Hepatic stellate cell (primary cell): ENCODE measurements at regions not wholly inside any gene's neighbourhood (a gene's known extent, or its start where the extent isn't known, plus 50 kb on each side); places are given as distances from the start of the nearest gene placed in this dataset.
"Not testable (repeated sequence)": the region's sequence is repeated elsewhere in the genome, so short reads cannot be mapped to it uniquely, and the experiment has no call there.

Source experiments
- DNase-seq: peaks from one replicate; pipeline ENCODE4 v3.0.0; 2011; ENCODE audit warnings: low spot score

GRCh38 chr1:238364214-238364892, 473.6 kb upstream of the ZP4 start:
- DNase-seq, result no peak

DNA sequence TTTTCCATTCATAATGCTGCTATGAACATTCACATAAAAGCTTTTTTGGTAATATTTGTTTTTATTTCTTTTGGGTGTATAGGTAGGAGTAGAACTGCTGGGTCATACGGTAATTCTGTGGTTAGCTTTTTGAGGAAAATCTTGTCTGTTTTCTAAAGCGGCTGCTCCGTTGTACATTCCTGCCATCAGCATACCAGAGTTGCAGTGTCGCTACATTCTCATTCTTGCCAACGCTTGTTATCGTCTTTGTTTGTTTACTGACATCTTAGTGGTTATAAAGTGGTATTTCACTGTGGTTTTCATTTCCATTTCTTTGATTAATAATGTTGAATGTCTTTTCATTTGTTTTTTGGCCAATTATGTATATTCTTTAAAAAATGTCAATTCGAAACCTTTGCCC, 469.8 kb upstream of the ZP4 start:
- DNase-seq, result no peak

- DNase-seq, result no peak
These were observed 459.7 kb upstream of the ZP4 start for GRCh38 chr1:238350471-238350870.

DNA sequence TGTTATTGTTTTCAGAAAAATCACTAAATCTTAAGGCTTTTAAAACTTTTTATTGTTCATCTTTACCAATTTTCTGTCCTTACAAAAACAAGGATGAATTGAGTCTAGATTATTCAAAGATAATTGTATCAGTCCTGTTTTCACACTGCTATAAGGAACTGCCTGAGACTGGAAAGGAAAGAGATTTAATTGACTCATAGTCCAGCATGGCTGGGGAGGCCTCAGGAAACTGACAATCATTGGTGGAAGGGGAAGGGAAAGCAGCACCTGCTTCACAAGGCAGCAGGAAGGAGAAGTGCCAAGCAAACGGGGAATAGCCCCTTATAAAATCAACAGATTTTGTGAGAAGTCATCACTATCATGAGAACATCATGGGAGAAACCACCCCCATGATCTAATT, 455.6 kb upstream of the ZP4 start:
- no peak for DNase-seq

DNA sequence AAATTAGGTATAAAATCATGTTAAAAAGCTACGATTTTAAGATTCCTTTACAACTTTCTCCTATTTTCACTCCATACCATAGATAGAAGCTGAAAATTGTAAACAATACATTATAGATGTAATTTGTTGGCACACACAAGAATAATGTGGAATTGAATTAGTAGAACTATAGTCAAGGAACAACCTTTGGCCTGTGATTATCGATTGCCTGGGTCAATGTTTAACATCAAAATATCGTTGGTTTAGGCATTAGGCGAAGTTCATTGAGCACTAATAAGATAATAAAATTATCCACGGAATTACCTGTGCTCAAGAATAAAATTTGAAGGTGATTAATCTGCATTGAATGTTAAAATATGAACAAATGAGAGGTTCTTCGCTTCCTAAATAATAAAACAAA, 455.1 kb upstream of the ZP4 start:
- DNase-seq, result no peak

GRCh38 chr1:238343852-238344251, 453.1 kb upstream of the ZP4 start:
- no peak for DNase-seq

DNA sequence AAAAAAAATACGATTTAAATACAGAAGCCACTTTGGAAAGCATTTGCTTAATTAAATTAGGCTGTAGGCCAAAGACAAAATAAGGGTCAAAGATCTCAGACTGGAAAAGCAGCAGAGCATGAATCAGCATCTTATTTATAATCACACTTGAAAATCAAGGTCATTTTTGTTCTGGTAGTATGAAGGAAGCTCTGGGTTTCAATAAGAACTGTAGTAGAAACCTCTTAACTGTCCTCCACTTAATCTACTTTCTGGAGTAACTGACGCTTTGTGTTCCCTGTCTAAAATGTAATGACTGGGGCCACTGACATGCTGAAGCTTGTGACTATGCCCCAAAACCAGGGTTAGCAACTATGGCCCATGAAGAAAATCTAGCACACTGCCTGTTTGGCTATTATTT, 450.7 kb upstream of the ZP4 start:
- DNase-seq, result no peak

GRCh38 chr1:238340989-238341388, 450.3 kb upstream of the ZP4 start:
- no peak for DNase-seq

- no peak for DNase-seq
These were observed 445.8 kb upstream of the ZP4 start for GRCh38 chr1:238336531-238336930.

GRCh38 chr1:238334170-238334569, 443.4 kb upstream of the ZP4 start:
- no peak for DNase-seq

DNA sequence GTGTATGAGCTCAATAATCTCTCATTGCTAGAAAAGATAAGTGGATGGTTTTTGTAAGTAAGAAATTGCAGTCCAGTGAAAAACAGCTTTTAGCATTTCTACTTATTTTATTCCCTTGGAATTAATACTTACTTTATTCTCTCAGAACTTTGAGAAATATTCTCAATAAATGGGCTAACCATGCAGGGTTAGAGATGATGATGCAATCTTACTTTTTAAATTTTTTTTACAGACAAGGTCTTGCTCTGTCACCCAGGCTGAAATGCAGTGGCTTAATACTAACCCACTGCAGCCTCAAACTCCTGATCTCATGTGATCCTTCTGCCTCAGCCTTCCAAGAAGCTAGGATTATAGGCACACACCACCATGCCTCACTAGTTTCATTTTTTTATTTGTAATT, 440.8 kb upstream of the ZP4 start:
- DNase-seq, result no peak

DNA sequence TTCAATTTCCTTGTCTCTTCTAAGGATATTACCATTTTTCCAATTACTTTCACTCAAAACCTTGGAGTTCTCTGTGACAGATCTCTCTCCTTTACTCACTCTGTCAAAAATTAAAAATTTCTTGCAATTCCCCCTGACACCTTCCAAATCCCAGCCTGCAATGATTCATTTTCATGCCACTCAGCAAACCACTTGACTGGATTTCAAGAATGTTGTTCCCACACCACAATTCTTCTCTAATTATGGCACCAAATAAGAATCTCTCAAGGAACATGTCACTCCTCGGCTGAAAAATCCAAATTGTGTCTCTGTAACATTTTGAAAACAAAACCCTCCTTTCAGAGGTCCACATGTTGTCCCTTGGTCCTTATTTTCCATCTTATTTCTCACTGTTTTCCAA, 438.9 kb upstream of the ZP4 start:
- no peak for DNase-seq

- DNase-seq, result not testable (repeated sequence)
These were observed 436.3 kb upstream of the ZP4 start for GRCh38 chr1:238327033-238327432.

- DNase-seq, result not testable (repeated sequence)
These were observed 435.8 kb upstream of the ZP4 start for GRCh38 chr1:238326479-238326878.

DNA sequence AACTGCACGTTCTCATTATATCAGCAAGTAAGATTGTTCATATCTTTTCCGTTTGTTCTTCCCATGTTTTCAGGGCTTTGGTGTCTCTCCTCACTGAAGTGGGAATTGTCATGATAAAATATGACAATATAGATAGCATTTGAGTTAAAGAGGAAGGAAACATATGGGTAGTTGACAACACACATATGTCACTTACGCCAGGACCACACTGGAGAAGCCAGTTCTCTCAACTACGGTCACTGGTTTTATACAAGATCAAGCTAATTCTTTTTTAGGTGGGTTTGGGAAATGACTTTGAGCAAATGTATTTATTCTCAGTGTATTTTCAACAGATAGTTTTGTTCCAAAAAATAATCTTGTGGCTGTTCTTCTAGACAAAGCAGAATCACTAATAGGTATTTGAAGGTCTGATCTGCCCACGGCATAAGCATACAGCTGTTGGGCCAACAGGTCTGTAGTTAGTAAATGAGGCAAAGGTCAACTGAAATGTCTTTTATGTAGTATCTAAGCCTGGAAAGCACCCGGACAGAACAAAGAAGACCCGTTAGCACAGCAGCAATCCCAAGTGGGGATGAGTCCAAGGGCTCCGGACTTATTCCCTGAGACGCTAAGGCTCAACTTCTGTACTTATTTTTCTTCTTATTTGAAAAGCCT, 433.6 kb upstream of the ZP4 start:
- no peak for DNase-seq

GRCh38 chr1:238323490-238323889, 432.8 kb upstream of the ZP4 start:
- no peak for DNase-seq

- DNase-seq, result no peak
These were observed 429.2 kb upstream of the ZP4 start for GRCh38 chr1:238319957-238320356.

- DNase-seq, result no peak
These were observed 427.8 kb upstream of the ZP4 start for GRCh38 chr1:238318294-238319110.

- DNase-seq, result no peak
These were observed 422.2 kb upstream of the ZP4 start for GRCh38 chr1:238312969-238313368.

GRCh38 chr1:238306411-238306810, 415.7 kb upstream of the ZP4 start:
- no peak for DNase-seq

GRCh38 chr1:238302646-238303045, 411.9 kb upstream of the ZP4 start:
- DNase-seq, result no peak

DNA sequence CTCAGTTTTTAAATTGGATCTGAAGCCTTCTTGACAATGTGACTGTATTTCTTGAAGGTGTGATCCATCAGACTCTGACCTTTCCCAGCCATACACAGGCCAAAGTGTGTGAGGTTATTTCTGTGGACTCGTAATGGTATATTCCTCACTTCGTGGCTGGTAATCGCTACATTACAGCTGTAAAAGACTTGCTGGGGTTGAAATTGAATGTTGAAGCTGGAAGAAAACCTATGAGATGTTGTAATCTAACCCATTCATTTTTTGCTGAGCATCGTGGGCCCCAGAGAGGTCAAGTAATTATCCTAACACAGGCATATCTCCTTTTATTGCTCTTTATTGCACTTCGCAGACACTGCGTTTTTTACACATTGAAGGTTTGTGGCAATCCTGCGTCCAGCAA, 405.6 kb upstream of the ZP4 start:
- no peak for DNase-seq

- no peak for DNase-seq
These were observed 402.4 kb upstream of the ZP4 start for GRCh38 chr1:238293075-238293474.
